H9 (cell line): ENCODE measurements at regions not wholly inside any gene's neighbourhood (a gene's known extent, or its start where the extent isn't known, plus 50 kb on each side); places are given as distances from the start of the nearest gene placed in this dataset.

Source experiments
- DNase-seq: peaks from one replicate; pipeline ENCODE4 v3.0.0-alpha.2; 2017
- H2AFZ ChIP-seq: one replicate; pipeline ENCODE4 v1.6.1; 2013; ENCODE audit warnings: mild to moderate bottlenecking, low read length, control low read depth, moderate library complexity
- H2AK5ac ChIP-seq: 2 replicates; pipeline ENCODE4 v1.6.1; 2013; ENCODE audit warnings: low read length, control low read depth, mixed read lengths; ENCODE audit not compliant: insufficient read length
- H2BK120ac ChIP-seq: one replicate; pipeline ENCODE4 v1.6.1; 2013; ENCODE audit warnings: low read depth, mild to moderate bottlenecking, low read length, control low read depth, inconsistent platforms; ENCODE audit not compliant: poor library complexity, severe bottlenecking
- H2BK12ac ChIP-seq: 2 replicates; pipeline ENCODE4 v1.6.1; 2013; ENCODE audit warnings: low read length, control low read depth, mixed read lengths, low read depth; ENCODE audit not compliant: insufficient read length
- H2BK15ac ChIP-seq: 2 replicates; pipeline ENCODE4 v1.6.1; 2013; ENCODE audit warnings: low read depth, low read length, control low read depth
- H2BK20ac ChIP-seq: one replicate; pipeline ENCODE4 v1.6.1; 2013; ENCODE audit warnings: low read depth, mild to moderate bottlenecking, low read length, control low read depth, inconsistent platforms; ENCODE audit not compliant: poor library complexity, severe bottlenecking
- H2BK5ac ChIP-seq: 2 replicates; pipeline ENCODE4 v1.6.1; 2013; ENCODE audit warnings: low read length, control low read depth, mixed read lengths; ENCODE audit not compliant: insufficient read length
- H3K14ac ChIP-seq: 2 replicates; pipeline ENCODE4 v1.6.1; 2013; ENCODE audit warnings: low read length, control low read depth; ENCODE audit not compliant: insufficient read depth
- H3K18ac ChIP-seq: 2 replicates; pipeline ENCODE4 v1.6.1; 2013; ENCODE audit warnings: low read depth, mild to moderate bottlenecking, mixed read lengths, low read length, control low read depth; ENCODE audit not compliant: insufficient read length
- H3K23ac ChIP-seq: 2 replicates; pipeline ENCODE4 v1.6.1; 2013; ENCODE audit warnings: low read length, control low read depth, mixed read lengths, low read depth; ENCODE audit not compliant: insufficient read length
- H3K23me2 ChIP-seq: 2 replicates; pipeline ENCODE4 v1.6.1; 2013; ENCODE audit warnings: low read depth, mild to moderate bottlenecking, mixed read lengths, low read length, control low read depth; ENCODE audit not compliant: insufficient read length, poor library complexity, severe bottlenecking
- H3K27ac ChIP-seq: 2 replicates; pipeline ENCODE4 v1.5.1; 2013; ENCODE audit warnings: low read length, control low read depth, mixed read lengths, low read depth; ENCODE audit not compliant: insufficient read length
- H3K27me3 ChIP-seq: 2 replicates; pipeline ENCODE4 v1.6.1; 2013; ENCODE audit warnings: low read length, control low read depth, inconsistent platforms; ENCODE audit not compliant: insufficient read depth
- H3K4ac ChIP-seq: 2 replicates; pipeline ENCODE4 v1.6.1; 2013; ENCODE audit warnings: low read depth, mild to moderate bottlenecking, control low read depth, inconsistent platforms, low read length, moderate library complexity
- H3K4me1 ChIP-seq: 2 replicates; pipeline ENCODE4 v1.6.1; 2013; ENCODE audit warnings: low read length, control low read depth, inconsistent platforms; ENCODE audit not compliant: insufficient read depth
- H3K4me2 ChIP-seq: 2 replicates; pipeline ENCODE4 v1.6.1; 2013; ENCODE audit warnings: low read length, control low read depth, mixed read lengths; ENCODE audit not compliant: insufficient read length, insufficient read depth
- H3K56ac ChIP-seq: 2 replicates; pipeline ENCODE4 v1.6.1; 2013; ENCODE audit warnings: low read depth, mild to moderate bottlenecking, mixed read lengths, low read length, control low read depth; ENCODE audit not compliant: insufficient read length
- H3K79me1 ChIP-seq: 2 replicates; pipeline ENCODE4 v1.6.1; 2013; ENCODE audit warnings: low read depth, mild to moderate bottlenecking, moderate library complexity, low read length, control low read depth, inconsistent platforms; ENCODE audit not compliant: insufficient read depth, poor library complexity, severe bottlenecking
- H3K79me2 ChIP-seq: 2 replicates; pipeline ENCODE4 v1.6.1; 2013; ENCODE audit warnings: low read length, control low read depth, inconsistent platforms; ENCODE audit not compliant: insufficient read depth
- H3K9ac ChIP-seq: 2 replicates; pipeline ENCODE4 v1.6.1; 2013; ENCODE audit warnings: low read length, control low read depth, mixed read lengths; ENCODE audit not compliant: insufficient read length; ENCODE audit errors: extremely low read depth
- H3K9me3 ChIP-seq: one replicate; pipeline ENCODE4 v1.6.1; 2013; ENCODE audit warnings: low read depth, low read length, inconsistent platforms; ENCODE audit not compliant: control insufficient read depth
- H3T11ph ChIP-seq: one replicate; pipeline ENCODE4 v1.6.1; 2013; ENCODE audit warnings: mild to moderate bottlenecking, low read length, control low read depth, inconsistent platforms
- H4K20me1 ChIP-seq: one replicate; pipeline ENCODE4 v1.6.1; 2013; ENCODE audit not compliant: control insufficient read depth, insufficient read length, insufficient read depth
- H4K5ac ChIP-seq: 2 replicates; pipeline ENCODE4 v1.6.1; 2013; ENCODE audit warnings: low read depth, mild to moderate bottlenecking, mixed read lengths, low read length, control low read depth; ENCODE audit not compliant: insufficient read length
- H4K8ac ChIP-seq: replicated peaks from 2 replicates; pipeline ENCODE4 v1.6.1; 2013; ENCODE audit warnings: low read length, control low read depth, mixed read lengths, low read depth; ENCODE audit not compliant: insufficient read length
- H4K91ac ChIP-seq: 2 replicates; pipeline ENCODE4 v1.6.1; 2013; ENCODE audit warnings: low read depth, mild to moderate bottlenecking, moderate library complexity, mixed read lengths, low read length, control low read depth; ENCODE audit not compliant: insufficient read length
- H3K27ac Mint-ChIP-seq, 3 experiments: 2 replicates in 2 of 3; 3 replicates in 1 of 3; pipeline ENCODE4 v1.8.0; 2020 to 2021; ENCODE audit warnings: mixed read lengths in 3 of 3, mild to moderate bottlenecking in 1 of 3, moderate library complexity in 1 of 3
- H3K27me3 Mint-ChIP-seq: 2 replicates; pipeline ENCODE4 v1.8.0; 2021; ENCODE audit warnings: low read depth, mild to moderate bottlenecking, moderate library complexity, mixed read lengths
- H3K36me3 Mint-ChIP-seq, 3 experiments: 2 replicates in 2 of 3; 3 replicates in 1 of 3; pipeline ENCODE4 v1.8.0; 2020 to 2021; ENCODE audit warnings: low read depth in 3 of 3, mixed read lengths in 3 of 3; ENCODE audit not compliant: insufficient read depth in 1 of 3
- H3K4me1 Mint-ChIP-seq, 2 experiments: 2 replicates each; pipeline ENCODE4 v1.8.0; 2020; ENCODE audit warnings: mixed read lengths in 2 of 2
- H3K4me3 Mint-ChIP-seq, 2 experiments: 2 replicates in 1 of 2; 3 replicates in 1 of 2; pipeline ENCODE4 v1.8.0; 2020 to 2021; ENCODE audit warnings: mild to moderate bottlenecking in 2 of 2, mixed read lengths in 2 of 2, moderate library complexity in 1 of 2
- H3K9me3 Mint-ChIP-seq, 2 experiments: 2 replicates in 1 of 2; 3 replicates in 1 of 2; pipeline ENCODE4 v1.8.0; 2020; ENCODE audit warnings: mild to moderate bottlenecking in 2 of 2, mixed read lengths in 2 of 2, moderate library complexity in 1 of 2
- CTCF ChIP-seq: fragments of 200-600 bp; sonication (generic); conservative IDR thresholded peaks from 3 replicates; pipeline ENCODE4 v1.8.0; 2021; ENCODE audit warnings: antibody characterized with exemption, mild to moderate bottlenecking

GRCh38 chr12:58523360-58523759, 396.9 kb downstream of the LRIG3 start:
- Histone ChIP-seq H3K56ac (no peak overlapping the region), H2BK20ac (no peak overlapping the region), H2BK15ac (no peak overlapping the region), H3K79me1 (no peaks in the 10 kb centered on the region), H3K4me1 (no peaks in the 10 kb centered on the region), H4K91ac (no peak overlapping the region), H4K5ac (no peak overlapping the region), H3K4ac (no peak overlapping the region), H3K14ac (no peak overlapping the region), H3K18ac (no peak overlapping the region), H3K27me3 (no peaks in the 10 kb centered on the region), H3K4me2 (no peak overlapping the region), H2BK5ac (no peak overlapping the region), H4K8ac (no peak overlapping the region), H2BK12ac (no peak overlapping the region), H3K23me2 (no peaks in the 10 kb centered on the region), H3K9me3 (no peaks in the 10 kb centered on the region), H3T11ph (no peak overlapping the region), H2BK120ac (no peak overlapping the region), H3K79me2 (no peaks in the 10 kb centered on the region), H2AFZ (no peak overlapping the region), H2AK5ac (no peak overlapping the region), H3K27ac (no peak overlapping the region), H3K9ac (no peak overlapping the region), H4K20me1 (no peaks in the 10 kb centered on the region), H3K23ac (no peak overlapping the region)
- DNase-seq, result no peak
- TF ChIP-seq CTCF, result no peak
- no peak overlapping the region for H3K27ac Mint-ChIP-seq
- no peaks in the 10 kb centered on the region for H3K4me1 Mint-ChIP-seq
- H3K27me3 Mint-ChIP-seq, result no peaks in the 10 kb centered on the region
- peaks cover 6 to 11% (median 10%) of the 10 kb centered on the region in 3 experiments for H3K36me3 Mint-ChIP-seq
- H3K4me3 Mint-ChIP-seq, result no peak overlapping the region
- peaks cover 10 to 15% of the 10 kb centered on the region in 2 experiments for H3K9me3 Mint-ChIP-seq
